ENCODE measurements at regions not wholly inside any gene's neighbourhood (a gene's known extent, or its start where the extent isn't known, plus 50 kb on each side); places are given as distances from the start of the nearest gene placed in this dataset.

- Histone ChIP-seq H3K9me3 (no peaks in the 10 kb centered on the region), H3K4me1 (no peaks in the 10 kb centered on the region), H3K27ac (no peak overlapping the region), H3K4me3 (no peak overlapping the region), H3K4me2 (no peak overlapping the region)
- ATAC-seq (no peak), DNase-seq (ENCODE audit: low read depth in 1 of 2, low spot score in 1 of 2) (no peak), FAIRE-seq (no peak)
- 42% methylated on average over 3 of the region's 3 CpGs for WGBS (ENCODE audit: missing lambda C conversion rate)
- ChIA-PET POLR2A (no interaction called here), CTCF (no interaction called here)
- TF ChIP-seq RARB (CRISPR knock-in tag; IDR thresholded peaks at IDR 0.05) = no peak
- no peak for TF ChIP-seq HOXB13 (CRISPR knock-in tag; IDR thresholded peaks at IDR 0.05; ENCODE audit: low read depth)
- TF ChIP-seq CBX8 (IDR thresholded peaks at IDR 0.05) = no peak
- TF ChIP-seq ELK1 (IDR thresholded peaks at IDR 0.05; ENCODE audit: low read depth, low read length) = no peak
- TF ChIP-seq HDAC2 (IDR thresholded peaks at IDR 0.05) = no peak
- no peak for TF ChIP-seq KDM5A (IDR thresholded peaks at IDR 0.05)
- no peak for TF ChIP-seq CTCF (IDR thresholded peaks at IDR 0.05)
- no peak for TF ChIP-seq JUN (IDR thresholded peaks at IDR 0.05)
- TF ChIP-seq BHLHE40 (IDR thresholded peaks at IDR 0.05; ENCODE audit: low read depth, low read length) = no peak
- TF ChIP-seq MAFK (IDR thresholded peaks at IDR 0.05; ENCODE audit: partially characterized antibody) = no peak
Measured at GRCh38 chr3:167929968-167930367, 165.8 kb downstream of the GOLIM4 start.

- TF ChIP-seq JUN (IDR thresholded peaks at IDR 0.05) (no peak), CHD4 (IDR thresholded peaks at IDR 0.05; ENCODE audit: borderline replicate concordance) (no peak), FOSL2 (IDR thresholded peaks at IDR 0.05) (no peak), FOSL2 (CRISPR knock-in tag; IDR thresholded peaks at IDR 0.05) (no peak), EHMT2 (IDR thresholded peaks at IDR 0.05; ENCODE audit: low read depth) (no peak), HMGXB4 (CRISPR knock-in tag; IDR thresholded peaks at IDR 0.05; ENCODE audit: borderline replicate concordance) (no peak), RFX5 (IDR thresholded peaks at IDR 0.05) (no peak), BHLHE40 (IDR thresholded peaks at IDR 0.05; ENCODE audit: low read depth, low read length) (no peak), ZNF302 (CRISPR knock-in tag; IDR thresholded peaks at IDR 0.05) (no peak), ESRRA (IDR thresholded peaks at IDR 0.05; ENCODE audit: borderline replicate concordance, low read length) (no peak), ZC3H11A (IDR thresholded peaks at IDR 0.05) (no peak), RARB (CRISPR knock-in tag; IDR thresholded peaks at IDR 0.05) (no peak), JUNB (IDR thresholded peaks at IDR 0.05) (no peak), SMC3 (IDR thresholded peaks at IDR 0.05) (no peak), RNF2 (IDR thresholded peaks at IDR 0.05; ENCODE audit: borderline replicate concordance, low read depth) (no peak), TFCP2L1 (CRISPR knock-in tag; IDR thresholded peaks at IDR 0.05) (no peak), NFE2L2 (conservative IDR thresholded peaks at IDR 0.05; ENCODE audit: low read length) (no peak), FOSB (CRISPR knock-in tag; IDR thresholded peaks at IDR 0.05) (no peak), BCL3 (IDR thresholded peaks at IDR 0.05) (no peak)
- Histone ChIP-seq H3K4me2 (no peak overlapping the region), H3K4me1 (no peaks in the 10 kb centered on the region), H3K27ac (no peak overlapping the region), H3K4me3 (no peak overlapping the region), H3K9me3 (no peaks in the 10 kb centered on the region)
- DNase-seq (ENCODE audit: low read depth in 1 of 2, low spot score in 1 of 2) (no peak), ATAC-seq (no peak), FAIRE-seq (no peak)
- CTCF ChIA-PET = no interaction called here
- WGBS (ENCODE audit: missing lambda C conversion rate) = 40% methylated on average over 4 of the region's 4 CpGs
- POLR2A ChIA-PET = no interaction called here
Measured at GRCh38 chr3:167928381-167928780, 167.3 kb downstream of the GOLIM4 start.
